Muscle of back (tissue), 3 donors: ENCODE measurements at regions not wholly inside any gene's neighbourhood (a gene's known extent, or its start where the extent isn't known, plus 50 kb on each side); places are given as distances from the start of the nearest gene placed in this dataset.

Experiments used
- DNase-seq, 3 donors: peaks; one replicate each; pipeline versions ENCODE4 v3.0.0 to v3.0.0-alpha.2; 2013

- DNase-seq = no peak
Measured at GRCh38 chr15:25051399-25052154, 96.8 kb downstream of the SNRPN start.

- no peak for DNase-seq
Measured at GRCh38 chr15:25052191-25052999, 97.6 kb downstream of the SNRPN start.

- DNase-seq = no peak
Measured at GRCh38 chr15:25053000-25053815, 98.4 kb downstream of the SNRPN start.

- no peak for DNase-seq
Measured at GRCh38 chr15:25054329-25054728, 99.5 kb downstream of the SNRPN start.

- DNase-seq = no peak
Measured at GRCh38 chr15:25054943-25055342, 100.2 kb downstream of the SNRPN start.

GRCh38 chr15:25055356-25056068 is 100.7 kb downstream of the SNRPN start:
- DNase-seq = no peak

GRCh38 chr15:25056484-25057425 is 102.0 kb downstream of the SNRPN start:
- no peak for DNase-seq

GRCh38 chr15:25057574-25057973 is 102.8 kb downstream of the SNRPN start:
- no peak for DNase-seq

GRCh38 chr15:25058080-25058785 is 103.4 kb downstream of the SNRPN start:
- no peak for DNase-seq

GRCh38 chr15:25059698-25060471 is 105.1 kb downstream of the SNRPN start:
- DNase-seq = no peak

GRCh38 chr15:25060472-25060803 is 105.7 kb downstream of the SNRPN start:
- DNase-seq = no peak

- DNase-seq = no peak
Measured at GRCh38 chr15:25060996-25061620, 106.3 kb downstream of the SNRPN start.

GRCh38 chr15:25061808-25062550 is 107.2 kb downstream of the SNRPN start:
- no peak for DNase-seq

GRCh38 chr15:25062551-25063430 is 108.0 kb downstream of the SNRPN start:
- DNase-seq = no peak

- no peak for DNase-seq
Measured at GRCh38 chr15:25065286-25065685, 110.5 kb downstream of the SNRPN start.

GRCh38 chr15:25065876-25066275 is 111.1 kb downstream of the SNRPN start:
- no peak for DNase-seq

- no peak for DNase-seq
Measured at GRCh38 chr15:25066708-25067107, 111.9 kb downstream of the SNRPN start.
